ENCODE measurements at regions not wholly inside any gene's neighbourhood (a gene's known extent, or its start where the extent isn't known, plus 50 kb on each side); places are given as distances from the start of the nearest gene placed in this dataset.
A peak's percentile ranks its signal among the peaks of the same experiment; 100 is the strongest.
"Not testable (repeated sequence)": the region's sequence is repeated elsewhere in the genome, so short reads cannot be mapped to it uniquely, and the experiment has no call there.

- no peak for DNase-seq
These were observed 416.8 kb upstream of the ASIC2 start for GRCh38 chr17:33709881-33710280.

GRCh38 chr17:33712120-33712519, 419.0 kb upstream of the ASIC2 start:
- no peak for DNase-seq

- DNase-seq: no peak
These were observed 423.9 kb upstream of the ASIC2 start for GRCh38 chr17:33716957-33717356.

- DNase-seq: not testable (repeated sequence)
These were observed 430.6 kb upstream of the ASIC2 start for GRCh38 chr17:33723736-33724135.

- DNase-seq: no peak
These were observed 432.7 kb upstream of the ASIC2 start for GRCh38 chr17:33725675-33726271.

GRCh38 chr17:33730131-33730530, 437.0 kb upstream of the ASIC2 start:
- no peak for DNase-seq

GRCh38 chr17:33732116-33732515, 439.0 kb upstream of the ASIC2 start:
- DNase-seq: no peak

- DNase-seq: no peak
These were observed 446.6 kb upstream of the ASIC2 start for GRCh38 chr17:33739714-33740113.

- no peak for DNase-seq
These were observed 452.1 kb upstream of the ASIC2 start for GRCh38 chr17:33745047-33745760.

- DNase-seq: no peak
These were observed 456.1 kb upstream of the ASIC2 start for GRCh38 chr17:33749171-33749570.

GRCh38 chr17:33750943-33751701, 458.0 kb upstream of the ASIC2 start:
- DNase-seq: peak; percentile 51

- no peak for DNase-seq
These were observed 458.6 kb upstream of the ASIC2 start for GRCh38 chr17:33751702-33752065.

GRCh38 chr17:33753452-33753851, 460.4 kb upstream of the ASIC2 start:
- no peak for DNase-seq

- no peak for DNase-seq
These were observed 462.9 kb upstream of the ASIC2 start for GRCh38 chr17:33756021-33756420.

- no peak for DNase-seq
These were observed 472.8 kb upstream of the ASIC2 start for GRCh38 chr17:33765871-33766270.

GRCh38 chr17:33766721-33767120, 473.6 kb upstream of the ASIC2 start:
- DNase-seq: no peak

- DNase-seq: no peak
These were observed 476.0 kb upstream of the ASIC2 start for GRCh38 chr17:33769066-33769465.

- no peak for DNase-seq
These were observed 478.8 kb upstream of the CCL2 start for GRCh38 chr17:33776304-33776703.

GRCh38 chr17:33776903-33777302, 478.2 kb upstream of the CCL2 start:
- no peak for DNase-seq

GRCh38 chr17:33777674-33778073, 477.4 kb upstream of the CCL2 start:
- DNase-seq: no peak

GRCh38 chr17:33778505-33779233, 476.4 kb upstream of the CCL2 start:
- DNase-seq: no peak

GRCh38 chr17:33779234-33779591, 475.9 kb upstream of the CCL2 start:
- peak; percentile 24 for DNase-seq

- no peak for DNase-seq
These were observed 469.8 kb upstream of the CCL2 start for GRCh38 chr17:33785281-33785680.

- no peak for DNase-seq
These were observed 468.6 kb upstream of the CCL2 start for GRCh38 chr17:33786478-33786877.

All from activated T-cell treated with anti-CD3 and anti-CD28 coated beads, Interleukin-2, amount 50 U/mL, for 1 hour (primary cell).